ENCODE measurements at regions not wholly inside any gene's neighbourhood (a gene's known extent, or its start where the extent isn't known, plus 50 kb on each side); places are given as distances from the start of the nearest gene placed in this dataset.

- no peak for TF ChIP-seq EP300 (IDR thresholded peaks at IDR 0.05)
- TF ChIP-seq CTCF (IDR thresholded peaks at IDR 0.05) = no peak
Measured at GRCh38 chr19:29882719-29883105, 59.3 kb upstream of the URI1 start.
